ENCODE measurements at regions not wholly inside any gene's neighbourhood (a gene's known extent, or its start where the extent isn't known, plus 50 kb on each side); places are given as distances from the start of the nearest gene placed in this dataset.

- peaks cover 15 to 22% of the 10 kb centered on the region in 2 donors for H3K4me1 ChIP-seq
- in situ Hi-C loops (cut with MboI; ENCODE audit: low sequenced_read_pairs in 4 of 4) (no loop called here), intact Hi-C loops (cut with DNase I; ENCODE audit: low total_unique reads) (no loop called here)
- H3K9me3 ChIP-seq = no peaks in the 10 kb centered on the region
- no peak overlapping the region for H3K4me3 ChIP-seq
- H3K27me3 ChIP-seq = no peaks in the 10 kb centered on the region
- H3K36me3 ChIP-seq = no peaks in the 10 kb centered on the region
- ATAC-seq = no peak
- no peak for TF ChIP-seq POLR2A (IDR thresholded peaks at IDR 0.05)
- TF ChIP-seq, protein P1, sequence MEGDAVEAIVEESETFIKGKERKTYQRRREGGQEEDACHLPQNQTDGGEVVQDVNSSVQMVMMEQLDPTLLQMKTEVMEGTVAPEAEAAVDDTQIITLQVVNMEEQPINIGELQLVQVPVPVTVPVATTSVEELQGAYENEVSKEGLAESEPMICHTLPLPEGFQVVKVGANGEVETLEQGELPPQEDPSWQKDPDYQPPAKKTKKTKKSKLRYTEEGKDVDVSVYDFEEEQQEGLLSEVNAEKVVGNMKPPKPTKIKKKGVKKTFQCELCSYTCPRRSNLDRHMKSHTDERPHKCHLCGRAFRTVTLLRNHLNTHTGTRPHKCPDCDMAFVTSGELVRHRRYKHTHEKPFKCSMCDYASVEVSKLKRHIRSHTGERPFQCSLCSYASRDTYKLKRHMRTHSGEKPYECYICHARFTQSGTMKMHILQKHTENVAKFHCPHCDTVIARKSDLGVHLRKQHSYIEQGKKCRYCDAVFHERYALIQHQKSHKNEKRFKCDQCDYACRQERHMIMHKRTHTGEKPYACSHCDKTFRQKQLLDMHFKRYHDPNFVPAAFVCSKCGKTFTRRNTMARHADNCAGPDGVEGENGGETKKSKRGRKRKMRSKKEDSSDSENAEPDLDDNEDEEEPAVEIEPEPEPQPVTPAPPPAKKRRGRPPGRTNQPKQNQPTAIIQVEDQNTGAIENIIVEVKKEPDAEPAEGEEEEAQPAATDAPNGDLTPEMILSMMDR (IDR thresholded peaks at IDR 0.05 in 4 of 5, conservative IDR thresholded peaks at IDR 0.05 in 1 of 5) = no peak
- DNase-seq = peak in 1 of 2 donors; percentile 4
- H3K27ac ChIP-seq = no peak overlapping the region
These were observed 56.6 kb upstream of the KLF13 start for GRCh38 chr15:31269816-31270575.

DNA sequence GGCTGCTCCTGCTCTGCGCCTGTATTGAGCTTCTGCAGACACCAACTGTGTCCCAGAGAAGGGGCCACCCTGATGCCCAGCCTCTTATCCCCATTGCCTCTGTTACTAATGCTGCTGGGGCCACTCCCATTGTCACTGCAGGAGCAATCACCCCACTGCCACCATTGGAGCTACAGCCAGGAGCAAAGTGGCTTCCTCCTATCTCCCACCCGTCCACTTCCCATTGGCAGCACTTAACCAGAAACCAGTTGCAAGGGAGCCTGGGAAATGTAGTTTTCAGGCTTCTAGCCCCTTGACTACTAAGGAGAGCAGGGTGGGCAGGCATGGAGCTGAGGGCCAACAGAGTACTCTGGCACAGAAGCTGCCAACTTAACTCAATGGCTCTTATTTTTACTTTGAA lies 55.9 kb upstream of the KLF13 start:
- Histone ChIP-seq H3K9me3 (no peaks in the 10 kb centered on the region), H3K4me1 (peaks cover 12 to 17% of the 10 kb centered on the region in 2 donors), H3K27me3 (no peaks in the 10 kb centered on the region), H3K36me3 (no peaks in the 10 kb centered on the region), H3K4me3 (no peak overlapping the region), H3K27ac (no peak overlapping the region)
- in situ Hi-C loops (cut with MboI; ENCODE audit: low sequenced_read_pairs in 4 of 4) = no loop called here
- DNase-seq = peak in 1 of 2 donors; percentile 8
- intact Hi-C loops (cut with DNase I; ENCODE audit: low total_unique reads) = no loop called here
- TF ChIP-seq, protein P1 (IDR thresholded peaks at IDR 0.05 in 4 of 5, conservative IDR thresholded peaks at IDR 0.05 in 1 of 5) = no peak
- TF ChIP-seq POLR2A (IDR thresholded peaks at IDR 0.05) = no peak
- ATAC-seq = no peak

GRCh38 chr15:31271224-31271635 lies 55.4 kb upstream of the KLF13 start:
- in situ Hi-C loops (cut with MboI; ENCODE audit: low sequenced_read_pairs in 4 of 4) = no loop called here
- Histone ChIP-seq H3K4me3 (no peak overlapping the region), H3K4me1 (peaks cover 10 to 12% of the 10 kb centered on the region in 2 donors), H3K9me3 (no peaks in the 10 kb centered on the region), H3K27ac (no peak overlapping the region), H3K36me3 (no peaks in the 10 kb centered on the region), H3K27me3 (no peaks in the 10 kb centered on the region)
- DNase-seq (no peak), ATAC-seq (no peak)
- intact Hi-C loops (cut with DNase I; ENCODE audit: low total_unique reads) = no loop called here
- TF ChIP-seq, protein P1 (IDR thresholded peaks at IDR 0.05 in 4 of 5, conservative IDR thresholded peaks at IDR 0.05 in 1 of 5) = no peak
- TF ChIP-seq POLR2A (IDR thresholded peaks at IDR 0.05) = no peak

DNA sequence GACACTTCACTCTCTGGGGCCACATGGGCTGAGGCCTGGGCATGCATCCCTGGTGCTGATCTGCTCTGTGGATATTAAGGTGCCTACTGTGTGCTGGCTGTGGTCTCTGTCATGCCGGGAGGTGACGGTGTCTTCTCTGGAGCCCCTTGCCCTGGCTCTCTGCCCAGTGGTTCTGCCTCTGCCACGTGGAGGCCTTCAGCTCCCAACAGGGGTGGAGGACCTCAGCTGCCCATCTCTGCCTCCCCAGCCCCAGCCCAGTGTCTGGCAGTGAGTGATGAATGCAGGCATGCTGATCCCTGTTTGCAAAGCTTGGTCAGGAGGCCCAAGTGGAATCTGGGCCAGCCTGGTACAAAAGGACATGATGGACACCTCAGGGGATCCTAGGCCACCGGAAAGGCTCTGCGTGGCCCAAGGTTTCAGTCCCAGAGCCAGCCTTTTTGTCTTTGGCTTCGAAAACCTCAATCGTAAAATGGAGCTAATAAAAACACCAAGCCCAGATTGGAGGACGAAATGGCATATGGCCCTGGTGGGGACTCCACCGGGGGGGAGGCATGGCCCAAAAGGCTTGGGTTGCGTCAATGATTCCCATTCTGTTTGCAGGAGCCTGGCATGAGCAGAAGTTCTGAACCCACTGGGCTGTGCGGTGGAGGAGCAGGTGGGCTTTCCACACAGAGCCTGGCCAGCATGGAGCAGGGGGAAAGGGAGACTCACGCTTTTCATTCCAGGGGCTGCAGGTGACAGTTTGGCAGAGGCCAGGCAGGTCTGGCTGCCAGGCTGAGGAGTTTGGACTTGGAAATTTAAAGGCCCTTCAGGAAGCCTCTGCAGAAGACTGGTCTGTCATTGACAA lies 54.7 kb upstream of the KLF13 start:
- no peaks in the 10 kb centered on the region for H3K36me3 ChIP-seq
- intact Hi-C loops (cut with DNase I; ENCODE audit: low total_unique reads) (no loop called here), in situ Hi-C loops (cut with MboI; ENCODE audit: low sequenced_read_pairs in 4 of 4) (no loop called here)
- no peak for ATAC-seq
- no peak overlapping the region for H3K27ac ChIP-seq
- TF ChIP-seq POLR2A (IDR thresholded peaks at IDR 0.05) = no peak
- TF ChIP-seq, protein P1 (IDR thresholded peaks at IDR 0.05 in 4 of 5, conservative IDR thresholded peaks at IDR 0.05 in 1 of 5) = no peak
- no peaks in the 10 kb centered on the region for H3K27me3 ChIP-seq
- no peak overlapping the region for H3K4me3 ChIP-seq
- peaks cover 6 to 7% of the 10 kb centered on the region in 2 donors for H3K4me1 ChIP-seq
- no peak for DNase-seq
- no peaks in the 10 kb centered on the region for H3K9me3 ChIP-seq

Measured in gastrocnemius medialis (tissue), 4 donors.